ENCODE measurements at regions not wholly inside any gene's neighbourhood (a gene's known extent, or its start where the extent isn't known, plus 50 kb on each side); places are given as distances from the start of the nearest gene placed in this dataset.

GRCh38 chr13:95494082-95494681 lies 58.3 kb upstream of the CLDN10 start:
- H3K4me3 ChIP-seq = no peak overlapping the region
- no peaks in the 10 kb centered on the region for H3K4me1 ChIP-seq
- H3K27me3 ChIP-seq = no peaks in the 10 kb centered on the region
- peak; percentile 42 to 77 for TF ChIP-seq CTCF (IDR thresholded peaks at IDR 0.05)
- no peaks in the 10 kb centered on the region for H3K36me3 ChIP-seq
- no peak overlapping the region for H3K27ac ChIP-seq
- peaks cover 0 to 17% of the 10 kb centered on the region in 2 donors for H3K9me3 ChIP-seq
- DNase-seq (ENCODE audit: low spot score) = no peak

- no peaks in the 10 kb centered on the region for H3K27me3 ChIP-seq
- peaks cover 0 to 10% of the 10 kb centered on the region in 2 donors for H3K9me3 ChIP-seq
- no peak overlapping the region for H3K4me3 ChIP-seq
- no peaks in the 10 kb centered on the region for H3K4me1 ChIP-seq
- DNase-seq (ENCODE audit: low spot score) = no peak
- TF ChIP-seq CTCF (IDR thresholded peaks at IDR 0.05) = no peak
- no peak overlapping the region for H3K27ac ChIP-seq
- no peaks in the 10 kb centered on the region for H3K36me3 ChIP-seq
Observed at GRCh38 chr13:95496485-95496884, 56.0 kb upstream of the CLDN10 start.

GRCh38 chr13:95497381-95497807 lies 55.1 kb upstream of the CLDN10 start:
- no peak for DNase-seq (ENCODE audit: low spot score)
- H3K4me1 ChIP-seq = no peaks in the 10 kb centered on the region
- no peak for TF ChIP-seq CTCF (IDR thresholded peaks at IDR 0.05)
- H3K9me3 ChIP-seq = peaks cover 0 to 13% of the 10 kb centered on the region in 2 donors
- H3K27ac ChIP-seq = no peak overlapping the region
- H3K4me3 ChIP-seq = no peak overlapping the region
- H3K36me3 ChIP-seq = no peaks in the 10 kb centered on the region
- H3K27me3 ChIP-seq = no peaks in the 10 kb centered on the region

- Histone ChIP-seq H3K4me1 (no peaks in the 10 kb centered on the region), H3K4me3 (no peak overlapping the region), H3K9me3 (peaks cover 0 to 13% of the 10 kb centered on the region in 2 donors), H3K36me3 (no peaks in the 10 kb centered on the region), H3K27ac (no peak overlapping the region), H3K27me3 (no peaks in the 10 kb centered on the region)
- DNase-seq (ENCODE audit: low spot score) = no peak
- TF ChIP-seq CTCF (IDR thresholded peaks at IDR 0.05) = no peak
Observed at GRCh38 chr13:95498886-95499285, 53.6 kb upstream of the CLDN10 start.

- no peaks in the 10 kb centered on the region for H3K27me3 ChIP-seq
- no peak overlapping the region for H3K27ac ChIP-seq
- no peaks in the 10 kb centered on the region for H3K4me1 ChIP-seq
- H3K36me3 ChIP-seq = no peaks in the 10 kb centered on the region
- no peak for TF ChIP-seq CTCF (IDR thresholded peaks at IDR 0.05)
- DNase-seq (ENCODE audit: low spot score) = no peak
- H3K9me3 ChIP-seq = peaks cover 0 to 13% of the 10 kb centered on the region in 2 donors
- no peak overlapping the region for H3K4me3 ChIP-seq
Observed at GRCh38 chr13:95499811-95500712, 52.5 kb upstream of the CLDN10 start.

All from right atrium auricular region (tissue), 2 donors.